ENCODE measurements at regions not wholly inside any gene's neighbourhood (a gene's known extent, or its start where the extent isn't known, plus 50 kb on each side); places are given as distances from the start of the nearest gene placed in this dataset.

GRCh38 chr1:208581667-208582066, 337.5 kb upstream of the PLXNA2 start:
- TF ChIP-seq CTCF (IDR thresholded peaks at IDR 0.05; ENCODE audit: insufficient read depth, low read length, poor library complexity, severe bottlenecking) = no peak
- TF ChIP-seq EZH2phosphoT487 (conservative IDR thresholded peaks at IDR 0.05; ENCODE audit: low read length) = no peak

All from SU-DHL-6 (cell line).